T-helper 17 cell (primary cell): ENCODE measurements at regions not wholly inside any gene's neighbourhood (a gene's known extent, or its start where the extent isn't known, plus 50 kb on each side); places are given as distances from the start of the nearest gene placed in this dataset.
"Not testable (repeated sequence)": the region's sequence is repeated elsewhere in the genome, so short reads cannot be mapped to it uniquely, and the experiment has no call there.

Source experiments
- ATAC-seq: fragments of 150-1000 bp; cut with Tn5 transposase; 2 replicates; pipeline ENCODE4 v1.10.0; 2021; ENCODE audit warnings: mild to moderate bottlenecking, moderate library complexity
- DNase-seq, 3 donors: peaks; one replicate each; pipeline versions ENCODE4 v3.0.0 to v3.0.0-alpha.2; 2020 to 2021
- H3K9me3 ChIP-seq: one replicate; pipeline ENCODE4 v1.7.0; 2013; ENCODE audit warnings: low read length, mild to moderate bottlenecking; ENCODE audit not compliant: control insufficient read depth, poor library complexity, severe bottlenecking
- H3K27ac Mint-ChIP-seq: one replicate; pipeline ENCODE4 v1.8.0; 2022; ENCODE audit warnings: mild to moderate bottlenecking, moderate library complexity, mixed read lengths
- H3K27me3 Mint-ChIP-seq: one replicate; pipeline ENCODE4 v1.8.0; 2022; ENCODE audit warnings: mixed read lengths
- H3K36me3 Mint-ChIP-seq: one replicate; pipeline ENCODE4 v1.8.0; 2022; ENCODE audit warnings: low read depth, mixed read lengths
- H3K4me1 Mint-ChIP-seq: one replicate; pipeline ENCODE4 v1.8.0; 2022; ENCODE audit warnings: mild to moderate bottlenecking, mixed read lengths
- H3K4me3 Mint-ChIP-seq: one replicate; pipeline ENCODE4 v1.8.0; 2022; ENCODE audit warnings: mild to moderate bottlenecking, moderate library complexity, mixed read lengths

DNA sequence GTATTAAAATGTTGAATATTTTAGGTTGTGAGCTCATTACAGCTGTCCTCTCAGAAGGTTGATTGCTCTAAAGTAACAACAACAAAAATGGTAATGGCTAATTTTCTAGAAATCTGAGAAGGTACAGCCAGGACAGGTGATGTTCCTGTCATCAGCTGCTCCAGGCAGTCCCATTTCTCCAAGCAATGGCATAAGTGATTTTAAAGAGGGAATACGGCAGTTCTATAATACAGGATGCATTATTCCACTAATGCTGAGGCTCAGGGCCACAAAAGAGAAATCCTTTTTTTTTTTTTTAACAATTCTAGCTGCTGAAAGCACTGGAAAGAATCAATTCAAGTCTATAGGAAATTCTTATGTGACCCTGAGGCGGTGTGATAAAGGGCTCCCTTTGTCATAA, 199.9 kb downstream of the PMAIP1 start:
- no peaks in the 10 kb centered on the region for H3K27me3 Mint-ChIP-seq
- DNase-seq (no peak), ATAC-seq (no peak)
- H3K36me3 Mint-ChIP-seq: no peaks in the 10 kb centered on the region
- H3K9me3 ChIP-seq: no peaks in the 10 kb centered on the region
- peaks cover 2% of the 10 kb centered on the region for H3K4me1 Mint-ChIP-seq
- no peak overlapping the region for H3K4me3 Mint-ChIP-seq
- H3K27ac Mint-ChIP-seq: no peak overlapping the region

DNA sequence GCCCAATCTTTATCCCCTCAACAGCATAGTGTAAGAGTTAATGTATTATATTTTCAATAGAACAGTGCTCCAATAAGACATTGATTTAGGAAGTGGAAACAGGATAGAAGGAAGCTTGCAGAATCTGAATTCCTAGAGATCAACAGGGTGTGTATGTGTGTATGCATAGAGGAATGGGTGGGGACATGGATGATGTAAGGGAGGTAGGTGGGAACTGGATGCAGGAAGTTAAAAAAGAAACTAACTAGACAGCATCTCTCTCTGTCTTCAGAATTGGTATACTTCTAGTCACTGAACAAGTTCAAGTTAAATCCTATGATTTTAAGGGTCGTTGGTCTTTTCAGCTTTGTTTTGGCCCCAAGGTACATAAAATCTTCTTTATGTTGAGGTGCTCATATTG, 196.6 kb downstream of the PMAIP1 start:
- ATAC-seq: no peak
- Mint-ChIP-seq H3K36me3 (no peaks in the 10 kb centered on the region), H3K4me3 (no peak overlapping the region), H3K27me3 (no peaks in the 10 kb centered on the region), H3K27ac (no peak overlapping the region), H3K4me1 (peaks cover 2% of the 10 kb centered on the region)
- no peak for DNase-seq
- H3K9me3 ChIP-seq: no peaks in the 10 kb centered on the region

DNA sequence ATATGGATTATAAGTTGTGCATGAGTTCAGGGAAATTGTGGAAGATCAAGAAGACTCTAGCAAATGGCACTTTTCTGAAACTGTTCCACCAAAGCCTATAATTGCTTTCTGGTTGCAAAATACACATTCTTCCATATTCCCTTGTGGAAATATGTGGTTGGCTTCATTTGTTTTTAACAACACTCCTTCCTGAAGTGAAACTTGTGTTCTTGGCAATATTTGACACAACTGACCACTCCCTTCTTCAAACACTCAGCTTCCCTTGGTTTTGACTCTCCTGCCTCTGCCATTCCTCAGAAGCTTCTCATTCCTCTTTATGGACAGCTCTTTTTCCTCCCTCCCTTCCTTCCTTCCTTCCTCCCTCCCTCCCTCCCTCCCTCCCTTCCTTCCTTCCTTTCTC, 192.3 kb downstream of the PMAIP1 start:
- no peak for ATAC-seq
- no peaks in the 10 kb centered on the region for H3K36me3 Mint-ChIP-seq

DNA sequence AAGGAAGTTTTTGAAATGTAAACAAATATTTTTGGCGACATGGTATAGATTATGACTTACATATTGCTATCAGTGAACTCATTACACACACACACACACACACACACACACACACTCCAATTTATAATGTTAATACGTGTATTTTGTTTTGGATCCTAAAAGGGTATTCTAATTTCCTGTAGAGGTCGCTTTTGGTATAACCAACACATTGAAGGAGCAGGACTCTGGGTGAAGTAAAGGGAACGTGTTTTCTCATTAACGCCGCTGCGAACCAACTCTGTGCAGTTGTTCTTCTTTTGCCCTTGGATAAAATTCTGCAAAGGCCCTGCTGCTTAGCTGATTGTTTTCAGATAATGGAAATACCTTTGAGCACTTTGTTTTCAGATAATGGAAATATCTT, 190.4 kb downstream of the PMAIP1 start:
- no peaks in the 10 kb centered on the region for H3K36me3 Mint-ChIP-seq
- ATAC-seq: no peak
- no peaks in the 10 kb centered on the region for H3K4me1 Mint-ChIP-seq
- H3K4me3 Mint-ChIP-seq: no peak overlapping the region
- no peaks in the 10 kb centered on the region for H3K9me3 ChIP-seq
- H3K27me3 Mint-ChIP-seq: peaks cover 10% of the 10 kb centered on the region
- no peak for DNase-seq
- H3K27ac Mint-ChIP-seq: no peak overlapping the region

More for the DNA sequence above, 192.3 kb downstream of the PMAIP1 start:
- Mint-ChIP-seq H3K4me1 (peaks cover 2% of the 10 kb centered on the region), H3K27ac (no peak overlapping the region), H3K27me3 (peaks cover 10% of the 10 kb centered on the region), H3K4me3 (no peak overlapping the region)
- H3K9me3 ChIP-seq: no peaks in the 10 kb centered on the region
- DNase-seq: no peak

DNA sequence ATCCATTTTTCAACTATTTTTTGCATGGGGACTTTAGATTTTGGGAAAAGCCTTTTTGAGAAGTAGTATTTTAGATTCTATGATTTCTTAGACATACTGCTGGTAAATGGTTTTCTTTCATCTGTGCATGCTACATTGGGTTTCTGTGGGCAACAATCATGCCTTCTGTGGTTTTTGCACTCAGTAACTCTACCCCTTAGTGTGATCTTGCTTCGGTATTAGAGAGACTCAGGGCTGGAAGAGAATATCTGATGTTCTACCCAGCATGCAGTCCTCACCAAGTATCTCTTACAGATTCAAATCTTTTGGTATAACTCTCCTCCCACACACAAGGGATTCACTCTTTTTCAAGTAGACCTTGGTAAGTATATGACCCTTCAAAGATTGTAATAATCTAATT, 183.0 kb downstream of the PMAIP1 start:
- H3K9me3 ChIP-seq: no peaks in the 10 kb centered on the region
- DNase-seq (no peak), ATAC-seq (no peak)
- no peaks in the 10 kb centered on the region for H3K4me1 Mint-ChIP-seq
- no peaks in the 10 kb centered on the region for H3K27me3 Mint-ChIP-seq
- H3K4me3 Mint-ChIP-seq: no peak overlapping the region
- no peak overlapping the region for H3K27ac Mint-ChIP-seq
- no peaks in the 10 kb centered on the region for H3K36me3 Mint-ChIP-seq

DNA sequence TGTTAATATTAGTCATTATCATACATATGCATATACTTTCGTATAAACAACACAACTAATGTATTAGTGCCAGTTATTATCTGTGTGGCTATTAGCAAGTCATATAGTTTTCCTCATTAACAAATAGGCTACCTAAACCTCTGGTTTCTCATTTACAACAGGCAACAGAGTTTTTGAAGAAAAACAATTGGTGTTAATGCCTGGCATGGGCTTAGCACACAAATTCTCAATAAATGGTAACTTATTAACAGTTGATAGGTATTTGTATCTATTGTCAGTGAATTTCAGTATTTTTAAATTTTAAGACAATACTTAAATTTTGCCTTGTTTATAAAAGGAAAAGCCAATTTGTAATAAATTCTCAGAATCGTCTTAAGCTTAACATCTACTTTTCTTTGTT, 182.5 kb downstream of the PMAIP1 start:
- Mint-ChIP-seq H3K27ac (no peak overlapping the region), H3K4me1 (no peaks in the 10 kb centered on the region), H3K36me3 (no peaks in the 10 kb centered on the region), H3K4me3 (no peak overlapping the region), H3K27me3 (no peaks in the 10 kb centered on the region)
- no peaks in the 10 kb centered on the region for H3K9me3 ChIP-seq
- no peak for ATAC-seq
- DNase-seq: no peak

DNA sequence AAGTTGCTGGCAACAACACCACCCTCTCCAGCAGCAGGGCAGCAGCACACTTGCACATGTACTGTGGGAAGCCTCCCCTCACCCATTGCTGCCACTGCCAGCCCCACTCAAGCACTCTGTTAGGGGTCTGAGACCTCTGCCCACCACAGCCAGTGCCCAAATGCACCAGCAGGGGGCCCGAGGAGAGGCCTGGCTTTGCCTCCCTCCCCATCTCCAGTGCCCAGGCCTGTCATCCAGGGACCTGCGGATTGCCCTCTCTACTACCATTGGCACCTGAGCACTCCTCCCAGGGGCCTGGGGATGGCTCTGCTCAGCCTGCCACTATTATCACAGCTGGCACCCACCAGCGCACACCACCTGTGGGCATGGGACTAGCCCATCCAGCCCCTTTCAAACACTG, 175.7 kb downstream of the PMAIP1 start:
- DNase-seq (no peak), ATAC-seq (no peak)
- Mint-ChIP-seq H3K4me3 (no peak overlapping the region), H3K4me1 (no peaks in the 10 kb centered on the region), H3K27ac (no peak overlapping the region), H3K36me3 (no peaks in the 10 kb centered on the region), H3K27me3 (peaks cover 3% of the 10 kb centered on the region)
- peaks cover 4% of the 10 kb centered on the region for H3K9me3 ChIP-seq

DNA sequence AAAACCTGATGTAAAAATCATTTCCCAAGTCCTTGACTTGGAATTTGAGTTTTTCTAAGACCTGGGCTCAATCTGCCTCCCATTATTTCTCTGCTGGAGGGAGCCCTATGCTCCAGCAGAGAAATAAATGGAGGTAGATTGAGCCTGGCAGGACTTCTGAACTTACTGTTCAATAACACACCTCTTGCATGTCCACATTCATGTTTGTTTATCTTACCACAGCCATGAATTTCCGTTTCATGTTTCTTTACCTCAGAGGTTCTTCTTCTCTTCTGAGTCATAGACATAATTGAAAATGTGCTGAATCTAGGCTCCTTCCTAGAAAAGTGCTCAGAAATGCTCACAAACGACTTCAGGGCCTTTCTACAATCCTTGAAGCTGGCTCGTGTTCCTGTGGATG, 170.8 kb downstream of the PMAIP1 start:
- no peaks in the 10 kb centered on the region for H3K4me1 Mint-ChIP-seq
- no peaks in the 10 kb centered on the region for H3K36me3 Mint-ChIP-seq
- H3K4me3 Mint-ChIP-seq: no peak overlapping the region
- H3K9me3 ChIP-seq: peaks cover 4% of the 10 kb centered on the region
- ATAC-seq (no peak), DNase-seq (no peak)
- H3K27ac Mint-ChIP-seq: no peak overlapping the region
- peaks cover 17% of the 10 kb centered on the region for H3K27me3 Mint-ChIP-seq

DNA sequence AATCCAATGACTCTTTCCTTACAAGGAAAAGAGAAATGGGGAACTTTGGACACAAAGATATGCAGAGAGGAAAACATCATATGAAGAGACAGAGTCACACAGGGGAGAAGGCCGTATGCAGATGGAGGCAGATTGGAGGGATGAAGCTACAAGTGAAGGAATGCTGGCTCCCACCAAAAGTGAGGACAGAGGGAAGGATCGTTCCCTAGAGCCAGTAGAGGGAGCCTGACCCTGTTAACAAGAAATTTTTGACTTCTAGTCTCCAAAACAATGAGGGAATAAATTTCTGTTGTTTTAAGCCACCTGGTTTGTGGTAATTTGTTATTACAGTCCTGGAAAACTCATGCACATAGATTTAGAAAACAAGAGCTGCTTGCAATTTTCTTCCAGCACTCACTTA, 169.3 kb downstream of the PMAIP1 start:
- Mint-ChIP-seq H3K4me1 (no peaks in the 10 kb centered on the region), H3K27me3 (peaks cover 17% of the 10 kb centered on the region), H3K27ac (no peak overlapping the region), H3K4me3 (no peak overlapping the region), H3K36me3 (no peaks in the 10 kb centered on the region)
- ATAC-seq (no peak), DNase-seq (no peak)
- H3K9me3 ChIP-seq: peaks cover 2% of the 10 kb centered on the region

DNA sequence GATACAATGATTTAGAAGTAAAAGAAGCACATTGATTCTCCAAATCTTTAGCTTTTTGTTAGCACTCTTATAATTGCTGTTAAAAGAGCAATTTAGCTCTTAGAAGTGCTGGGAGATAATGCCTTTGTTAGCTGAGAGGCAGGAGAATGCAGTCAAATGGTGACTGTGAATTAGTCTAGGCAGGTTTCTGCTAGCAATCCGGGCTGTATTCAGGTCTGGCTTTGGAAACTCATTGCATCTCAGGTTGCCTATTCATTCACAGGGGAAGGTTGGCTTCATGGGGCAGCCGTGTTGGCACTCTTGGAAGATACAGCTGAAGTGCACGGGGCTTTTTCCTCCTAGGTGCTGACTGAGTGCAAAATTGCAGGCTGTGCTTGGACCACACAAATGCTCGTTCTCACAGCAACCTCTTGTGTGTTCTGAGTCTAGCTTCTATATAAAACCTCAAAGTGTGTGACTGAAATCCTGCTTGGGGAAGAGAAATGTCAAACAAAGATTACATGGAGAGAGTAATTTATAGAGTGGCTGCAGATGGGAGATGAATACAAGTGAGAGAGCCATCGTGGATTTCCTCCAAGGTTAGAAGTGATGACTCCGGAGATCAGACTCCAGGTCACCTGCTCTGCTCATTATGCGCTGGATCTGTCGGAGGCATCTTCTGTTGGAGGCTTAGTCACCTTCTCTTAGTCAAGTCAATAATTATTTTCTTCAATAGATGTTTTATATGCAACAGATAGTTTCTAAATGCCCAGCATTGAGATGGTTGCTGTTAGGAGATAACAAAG, 167.8 kb downstream of the PMAIP1 start:
- DNase-seq: no peak
- ATAC-seq: no peak
- no peaks in the 10 kb centered on the region for H3K9me3 ChIP-seq
- Mint-ChIP-seq H3K4me3 (no peak overlapping the region), H3K27me3 (peaks cover 17% of the 10 kb centered on the region), H3K36me3 (no peaks in the 10 kb centered on the region), H3K27ac (no peak overlapping the region), H3K4me1 (no peaks in the 10 kb centered on the region)

DNA sequence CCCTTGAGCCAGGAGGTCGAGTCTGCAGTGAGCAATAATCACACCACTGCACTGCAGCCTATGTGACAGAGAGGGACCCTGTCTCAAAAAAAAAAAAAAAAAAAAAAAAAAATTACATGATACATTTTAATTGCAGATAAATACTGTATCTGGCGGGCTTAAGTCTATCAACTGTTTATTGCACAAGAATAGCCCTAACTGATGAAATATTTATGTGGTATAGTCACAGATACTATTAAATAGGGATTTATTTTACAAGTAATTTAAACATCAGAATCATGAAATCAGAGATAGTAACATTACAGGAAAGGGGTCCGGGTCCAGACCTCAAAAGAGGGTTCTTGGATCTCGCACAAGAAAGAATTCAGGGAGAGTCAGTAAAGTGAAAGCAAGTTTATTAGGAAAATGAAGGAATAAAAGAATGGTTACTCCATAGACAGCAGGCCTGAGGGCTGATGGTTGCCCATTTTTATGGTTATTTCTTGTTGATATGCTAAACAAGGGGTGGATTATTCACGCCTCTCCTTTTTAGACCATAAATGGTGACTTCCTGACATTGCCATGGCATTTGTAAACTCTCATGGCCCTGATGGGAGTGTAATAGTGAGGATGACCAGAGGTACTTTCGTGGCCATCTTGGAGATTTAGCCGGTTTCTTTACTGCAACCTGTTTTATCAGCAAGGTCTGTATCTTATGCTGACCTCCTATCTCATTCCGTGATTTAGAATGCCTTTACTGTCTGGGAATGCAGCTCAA, 166.6 kb downstream of the PMAIP1 start:
- H3K9me3 ChIP-seq: no peaks in the 10 kb centered on the region
- no peak for ATAC-seq
- DNase-seq: no peak
- Mint-ChIP-seq H3K4me1 (no peaks in the 10 kb centered on the region), H3K27ac (no peak overlapping the region), H3K27me3 (peaks cover 17% of the 10 kb centered on the region), H3K4me3 (no peak overlapping the region), H3K36me3 (no peaks in the 10 kb centered on the region)

DNA sequence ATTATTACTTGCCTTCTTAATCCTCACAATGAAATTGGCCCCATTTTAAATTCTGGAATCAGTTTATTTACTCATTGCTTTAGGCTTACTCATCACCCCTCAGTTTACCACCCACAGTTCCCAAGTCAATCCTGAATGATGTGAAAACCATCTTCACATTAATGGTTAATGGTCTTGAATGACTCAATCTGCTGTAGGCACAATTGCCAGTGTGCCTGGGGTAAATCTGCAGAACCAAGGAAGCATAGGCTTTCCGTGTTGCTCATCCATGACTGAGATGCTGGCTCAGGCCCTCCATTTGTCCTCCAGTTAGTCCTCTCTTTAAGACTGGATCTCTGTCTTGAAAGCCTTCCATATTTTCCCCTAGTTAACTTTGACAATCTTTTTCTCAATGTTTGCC, 164.5 kb downstream of the PMAIP1 start:
- peaks cover 12% of the 10 kb centered on the region for H3K27me3 Mint-ChIP-seq
- no peak overlapping the region for H3K27ac Mint-ChIP-seq
- H3K4me1 Mint-ChIP-seq: no peaks in the 10 kb centered on the region
- no peak for DNase-seq
- H3K9me3 ChIP-seq: no peaks in the 10 kb centered on the region
- H3K4me3 Mint-ChIP-seq: no peak overlapping the region
- ATAC-seq: no peak
- H3K36me3 Mint-ChIP-seq: no peaks in the 10 kb centered on the region

DNA sequence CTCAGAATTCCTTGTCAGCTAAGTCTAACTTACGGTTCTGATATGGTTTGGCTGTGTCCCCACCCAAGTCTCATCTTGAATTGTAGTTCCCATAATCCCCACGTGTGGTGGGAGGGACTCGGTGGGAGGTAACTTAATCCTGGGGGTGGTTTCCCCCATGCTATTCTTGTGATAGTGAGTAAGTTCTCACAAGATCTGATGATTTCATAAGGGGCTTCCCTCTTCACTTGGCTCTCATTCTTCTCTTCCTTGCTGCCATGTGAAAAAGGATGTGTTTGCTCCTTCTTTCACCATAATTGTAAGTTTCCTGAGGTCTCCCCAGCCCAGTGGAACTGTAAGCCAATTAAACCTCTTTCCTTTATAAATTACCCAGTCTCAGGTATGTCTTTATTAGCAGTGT, 163.0 kb downstream of the PMAIP1 start:
- H3K4me3 Mint-ChIP-seq, H3K27ac Mint-ChIP-seq, ATAC-seq, H3K27me3 Mint-ChIP-seq, DNase-seq, H3K9me3 ChIP-seq, H3K4me1 Mint-ChIP-seq, H3K36me3 Mint-ChIP-seq: not testable (repeated sequence)

DNA sequence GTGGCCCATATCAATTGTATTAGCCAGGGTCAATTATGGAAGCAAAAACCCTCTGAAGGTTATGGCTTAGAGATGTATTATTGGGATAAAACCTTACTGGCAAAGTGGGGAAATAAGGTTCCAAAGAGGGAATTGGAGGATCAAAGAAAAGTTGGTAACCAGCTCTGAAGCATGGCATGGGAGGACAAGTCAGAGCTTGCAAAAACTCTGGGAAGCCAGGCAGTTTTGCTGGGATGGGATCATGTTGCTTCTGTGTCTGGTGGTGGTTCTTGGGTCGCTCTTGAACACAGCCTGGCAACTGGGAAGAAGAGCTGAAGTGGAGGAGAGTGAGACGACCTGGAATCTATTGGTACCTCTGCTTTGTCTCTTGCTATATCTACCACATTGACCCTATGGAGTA, 162.6 kb downstream of the PMAIP1 start:
- no peaks in the 10 kb centered on the region for H3K36me3 Mint-ChIP-seq
- no peaks in the 10 kb centered on the region for H3K4me1 Mint-ChIP-seq

More for the DNA sequence above, 162.6 kb downstream of the PMAIP1 start:
- no peak overlapping the region for H3K4me3 Mint-ChIP-seq
- no peak for DNase-seq
- H3K27me3 Mint-ChIP-seq: peaks cover 2% of the 10 kb centered on the region
- H3K9me3 ChIP-seq: no peaks in the 10 kb centered on the region
- no peak for ATAC-seq
- H3K27ac Mint-ChIP-seq: no peak overlapping the region
